ENCODE measurements at regions not wholly inside any gene's neighbourhood (a gene's known extent, or its start where the extent isn't known, plus 50 kb on each side); places are given as distances from the start of the nearest gene placed in this dataset.

- DNase-seq (no peak), FAIRE-seq (no peak)
- Histone ChIP-seq H3K27ac (ENCODE audit: low read depth in 2 of 2, low read length in 2 of 2) (no peak overlapping the region), H3K4me1 (ENCODE audit: control insufficient read depth in 2 of 3, insufficient read depth in 2 of 3, low read depth in 1 of 3, low read length in 3 of 3) (peaks cover 0 to 6% (median 0%) of the 10 kb centered on the region in 3 donors), H3K9me3 (ENCODE audit: control insufficient read depth in 2 of 3, insufficient read depth in 1 of 3, low read length in 3 of 3) (no peaks in the 10 kb centered on the region), H3K27me3 (ENCODE audit: control insufficient read depth, insufficient read depth, low read length) (no peaks in the 10 kb centered on the region), H3K4me3 (ENCODE audit: low read length in 3 of 3) (no peak overlapping the region), H3K36me3 (ENCODE audit: control insufficient read depth in 2 of 3, insufficient read depth in 3 of 3, low read length in 3 of 3) (no peaks in the 10 kb centered on the region), H3K9ac (ENCODE audit: low read length in 3 of 3) (no peak overlapping the region)
- intact Hi-C loops (cut with DNase I) = no loop called here
- no peak for TF ChIP-seq CTCF (IDR thresholded peaks at IDR 0.05; ENCODE audit: borderline replicate concordance, extremely low read depth, insufficient read depth)
Measured at GRCh38 chr10:118501637-118502440, 93.6 kb downstream of the PRLHR start.

- Histone ChIP-seq H3K4me3 (ENCODE audit: low read length in 3 of 3) (no peak overlapping the region), H3K9ac (ENCODE audit: low read length in 3 of 3) (no peak overlapping the region), H3K9me3 (ENCODE audit: control insufficient read depth in 2 of 3, insufficient read depth in 1 of 3, low read length in 3 of 3) (no peaks in the 10 kb centered on the region), H3K27ac (ENCODE audit: low read depth in 2 of 2, low read length in 2 of 2) (no peak overlapping the region), H3K36me3 (ENCODE audit: control insufficient read depth in 2 of 3, insufficient read depth in 3 of 3, low read length in 3 of 3) (no peaks in the 10 kb centered on the region), H3K27me3 (ENCODE audit: control insufficient read depth, insufficient read depth, low read length) (no peaks in the 10 kb centered on the region), H3K4me1 (ENCODE audit: control insufficient read depth in 2 of 3, insufficient read depth in 2 of 3, low read depth in 1 of 3, low read length in 3 of 3) (peaks cover 0 to 6% (median 5%) of the 10 kb centered on the region in 3 donors)
- intact Hi-C loops (cut with DNase I) = no loop called here
- no peak for TF ChIP-seq CTCF (IDR thresholded peaks at IDR 0.05; ENCODE audit: borderline replicate concordance, extremely low read depth, insufficient read depth)
- DNase-seq (no peak), FAIRE-seq (no peak)
Measured at GRCh38 chr10:118501171-118501570, 94.3 kb downstream of the PRLHR start.

- H3K9me3 ChIP-seq (ENCODE audit: control insufficient read depth in 2 of 3, insufficient read depth in 1 of 3, low read length in 3 of 3) = no peaks in the 10 kb centered on the region
- no peak for TF ChIP-seq CTCF (IDR thresholded peaks at IDR 0.05; ENCODE audit: borderline replicate concordance, extremely low read depth, insufficient read depth)
- H3K27ac ChIP-seq (ENCODE audit: low read depth in 2 of 2, low read length in 2 of 2) = no peak overlapping the region
- no peak overlapping the region for H3K9ac ChIP-seq (ENCODE audit: low read length in 3 of 3)
- no peaks in the 10 kb centered on the region for H3K27me3 ChIP-seq (ENCODE audit: control insufficient read depth, insufficient read depth, low read length)
- no peak overlapping the region for H3K4me3 ChIP-seq (ENCODE audit: low read length in 3 of 3)
- no peak for FAIRE-seq
- no peaks in the 10 kb centered on the region for H3K36me3 ChIP-seq (ENCODE audit: control insufficient read depth in 2 of 3, insufficient read depth in 3 of 3, low read length in 3 of 3)
- intact Hi-C loops (cut with DNase I) = no loop called here
- DNase-seq = no peak
- H3K4me1 ChIP-seq (ENCODE audit: control insufficient read depth in 2 of 3, insufficient read depth in 2 of 3, low read depth in 1 of 3, low read length in 3 of 3) = peaks cover 0 to 6% (median 6%) of the 10 kb centered on the region in 3 donors
Measured at GRCh38 chr10:118500477-118501104, 94.9 kb downstream of the PRLHR start.
